ENCODE measurements at regions not wholly inside any gene's neighbourhood (a gene's known extent, or its start where the extent isn't known, plus 50 kb on each side); places are given as distances from the start of the nearest gene placed in this dataset.

GRCh38 chr6:8530785-8531435 lies 95.6 kb upstream of the SLC35B3 start:
- DNase-seq (ENCODE audit: low spot score), result no peak

- DNase-seq (ENCODE audit: low spot score), result no peak
Observed at GRCh38 chr6:8529250-8529649, 93.9 kb upstream of the SLC35B3 start.

GRCh38 chr6:8527818-8528217 lies 92.5 kb upstream of the SLC35B3 start:
- no peak for DNase-seq (ENCODE audit: low spot score)

GRCh38 chr6:8526624-8527023 lies 91.3 kb upstream of the SLC35B3 start:
- DNase-seq (ENCODE audit: low spot score), result no peak

GRCh38 chr6:8525370-8525769 lies 90.0 kb upstream of the SLC35B3 start:
- DNase-seq (ENCODE audit: low spot score), result no peak

- no peak for DNase-seq (ENCODE audit: low spot score)
Observed at GRCh38 chr6:8513174-8513573, 77.8 kb upstream of the SLC35B3 start.

- DNase-seq (ENCODE audit: low spot score), result no peak
Observed at GRCh38 chr6:8507286-8507685, 71.9 kb upstream of the SLC35B3 start.

GRCh38 chr6:8506126-8506525 lies 70.8 kb upstream of the SLC35B3 start:
- DNase-seq (ENCODE audit: low spot score), result no peak

GRCh38 chr6:8499540-8499939 lies 64.2 kb upstream of the SLC35B3 start:
- DNase-seq (ENCODE audit: low spot score), result no peak

- no peak for DNase-seq (ENCODE audit: low spot score)
Observed at GRCh38 chr6:8494730-8495129, 59.4 kb upstream of the SLC35B3 start.

GRCh38 chr6:8492536-8493133 lies 57.3 kb upstream of the SLC35B3 start:
- no peak for DNase-seq (ENCODE audit: low spot score)
